Esophagus squamous epithelium (tissue), 5 donors: ENCODE measurements at regions not wholly inside any gene's neighbourhood (a gene's known extent, or its start where the extent isn't known, plus 50 kb on each side); places are given as distances from the start of the nearest gene placed in this dataset.

Experiments used
- DNase-seq: peaks from one replicate; lab custom pipeline; 2025; lab: John Stamatoyannopoulos, UW
- H3K27ac ChIP-seq, 4 donors: fragments of 200-600 bp; sonication (generic); one replicate each; pipeline ENCODE4 v1.5.1; 2016 to 2019; ENCODE audit warnings: mild to moderate bottlenecking in 1 of 4
- H3K27me3 ChIP-seq, 4 donors: fragments of 200-600 bp; sonication (generic); 1 replicate in 3 of 4; 2 replicates in 1 of 4; pipeline versions ENCODE4 v1.5.1 to v1.6.0; 2017 to 2021; ENCODE audit warnings: antibody characterized with exemption in 1 of 4
- H3K36me3 ChIP-seq, 3 donors: fragments of 200-600 bp; sonication (generic); one replicate each; pipeline ENCODE4 v1.5.1; 2016 to 2019
- H3K4me1 ChIP-seq, 3 donors: fragments of 200-600 bp; sonication (generic); one replicate each; pipeline ENCODE4 v1.5.1; 2017 to 2019
- H3K4me3 ChIP-seq, 4 donors: fragments of 200-600 bp; sonication (generic); 1 replicate in 3 of 4; 2 replicates in 1 of 4; pipeline ENCODE4 v1.5.1; 2016 to 2019; ENCODE audit warnings: mild to moderate bottlenecking in 2 of 4, moderate library complexity in 1 of 4
- H3K9me3 ChIP-seq, 3 donors: fragments of 200-600 bp; sonication (generic); one replicate each; pipeline ENCODE4 v1.5.1; 2016 to 2019
- POLR2A ChIP-seq, 4 donors: fragments of 450-650 bp; IDR thresholded peaks; one replicate each; pipeline ENCODE4 v1.6.1; 2017; ENCODE audit warnings: antibody characterized with exemption in 4 of 4, mild to moderate bottlenecking in 4 of 4, moderate library complexity in 3 of 4
- WGBS, 2 donors: methylation state at CpG; one replicate each; pipeline ENCODE4 v1.1.5; 2018; 5-methylcytosine and 5-hydroxymethylcytosine counted together
- intact Hi-C: fragments of 100-400 bp; cut with DNase I; formaldehyde crosslinking; loops from one replicate; pipeline ENCODE4 v1.15.0; 2022
- TF ChIP-seq, protein P1 (sequence below), 6 experiments: fragments of 450-650 bp in 4 of 6; fragments of 200-600 bp in 2 of 6; sonication (generic) in 2 of 6; IDR thresholded peaks; one replicate each; pipeline ENCODE4 v1.5.1; 2016 to 2019; ENCODE audit warnings: antibody characterized with exemption in 6 of 6, mild to moderate bottlenecking in 4 of 6, moderate library complexity in 4 of 6
- donor health status: DM: yes; HTN: yes; CAD: no.

- 87 to 89% methylated on average over 3 of the region's 3 CpGs for WGBS, 2 donors
- intact Hi-C loops: no loop called here
- no peak overlapping the region for H3K27ac ChIP-seq
These were observed 313.3 kb downstream of the SEC16B start for GRCh38 chr1:177656598-177656997.

GRCh38 chr1:177650947-177651346 lies 318.9 kb downstream of the SEC16B start:
- TF ChIP-seq, protein P1, sequence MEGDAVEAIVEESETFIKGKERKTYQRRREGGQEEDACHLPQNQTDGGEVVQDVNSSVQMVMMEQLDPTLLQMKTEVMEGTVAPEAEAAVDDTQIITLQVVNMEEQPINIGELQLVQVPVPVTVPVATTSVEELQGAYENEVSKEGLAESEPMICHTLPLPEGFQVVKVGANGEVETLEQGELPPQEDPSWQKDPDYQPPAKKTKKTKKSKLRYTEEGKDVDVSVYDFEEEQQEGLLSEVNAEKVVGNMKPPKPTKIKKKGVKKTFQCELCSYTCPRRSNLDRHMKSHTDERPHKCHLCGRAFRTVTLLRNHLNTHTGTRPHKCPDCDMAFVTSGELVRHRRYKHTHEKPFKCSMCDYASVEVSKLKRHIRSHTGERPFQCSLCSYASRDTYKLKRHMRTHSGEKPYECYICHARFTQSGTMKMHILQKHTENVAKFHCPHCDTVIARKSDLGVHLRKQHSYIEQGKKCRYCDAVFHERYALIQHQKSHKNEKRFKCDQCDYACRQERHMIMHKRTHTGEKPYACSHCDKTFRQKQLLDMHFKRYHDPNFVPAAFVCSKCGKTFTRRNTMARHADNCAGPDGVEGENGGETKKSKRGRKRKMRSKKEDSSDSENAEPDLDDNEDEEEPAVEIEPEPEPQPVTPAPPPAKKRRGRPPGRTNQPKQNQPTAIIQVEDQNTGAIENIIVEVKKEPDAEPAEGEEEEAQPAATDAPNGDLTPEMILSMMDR (IDR thresholded peaks at IDR 0.05): no peak
- no peak for TF ChIP-seq POLR2A (IDR thresholded peaks at IDR 0.05)
- 57 to 71% methylated on average over 3 of the region's 3 CpGs for WGBS, 2 donors
- H3K27ac ChIP-seq: no peak overlapping the region
- no peaks in the 10 kb centered on the region for H3K27me3 ChIP-seq
- no peak for DNase-seq
- H3K9me3 ChIP-seq: no peaks in the 10 kb centered on the region
- no peaks in the 10 kb centered on the region for H3K4me1 ChIP-seq
- no peaks in the 10 kb centered on the region for H3K36me3 ChIP-seq
- intact Hi-C loops: no loop called here
- no peak overlapping the region for H3K4me3 ChIP-seq

More at GRCh38 chr1:177656598-177656997, 313.3 kb downstream of the SEC16B start:
- Histone ChIP-seq H3K36me3 (no peaks in the 10 kb centered on the region), H3K27me3 (no peaks in the 10 kb centered on the region), H3K9me3 (no peaks in the 10 kb centered on the region), H3K4me1 (no peaks in the 10 kb centered on the region), H3K4me3 (no peak overlapping the region)
- TF ChIP-seq, protein P1 (IDR thresholded peaks at IDR 0.05): no peak
- TF ChIP-seq POLR2A (IDR thresholded peaks at IDR 0.05): no peak
- no peak for DNase-seq

GRCh38 chr1:177648731-177649265 lies 321.1 kb downstream of the SEC16B start:
- no peak for DNase-seq
- Histone ChIP-seq H3K36me3 (no peaks in the 10 kb centered on the region), H3K4me1 (no peaks in the 10 kb centered on the region), H3K4me3 (no peak overlapping the region), H3K27me3 (no peaks in the 10 kb centered on the region), H3K9me3 (no peaks in the 10 kb centered on the region), H3K27ac (no peak overlapping the region)
- 77 to 80% methylated on average over 6 of the region's 6 CpGs for WGBS, 2 donors
- intact Hi-C loops: no loop called here
- TF ChIP-seq POLR2A (IDR thresholded peaks at IDR 0.05): no peak
- TF ChIP-seq, protein P1 (IDR thresholded peaks at IDR 0.05): no peak

DNA sequence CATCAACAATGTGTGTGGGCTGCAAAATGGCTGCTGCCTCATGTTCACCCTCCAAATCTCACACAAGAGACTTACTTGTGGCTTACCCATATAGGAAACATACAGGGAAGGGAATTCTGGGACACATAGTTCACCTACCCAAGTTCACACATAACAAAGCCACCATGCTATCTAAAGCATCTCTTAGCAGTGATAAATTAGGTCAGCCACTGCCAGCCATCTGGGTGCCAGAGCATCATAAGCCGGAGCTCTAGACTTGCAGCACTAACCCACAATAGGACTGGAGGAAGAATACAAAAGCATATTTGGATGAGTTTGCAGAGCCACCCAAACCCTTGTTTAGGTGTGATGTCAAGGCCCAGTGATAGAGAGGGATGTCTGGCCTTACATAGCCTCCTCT lies 321.7 kb downstream of the SEC16B start:
- DNase-seq: no peak
- WGBS, 2 donors: 100% methylated on average over 1 of the region's 1 CpG

More for the DNA sequence above, 321.7 kb downstream of the SEC16B start:
- TF ChIP-seq POLR2A (IDR thresholded peaks at IDR 0.05): no peak
- TF ChIP-seq, protein P1 (IDR thresholded peaks at IDR 0.05): no peak
- intact Hi-C loops: no loop called here
- Histone ChIP-seq H3K36me3 (no peaks in the 10 kb centered on the region), H3K9me3 (no peaks in the 10 kb centered on the region), H3K4me3 (no peak overlapping the region), H3K27ac (no peak overlapping the region), H3K27me3 (no peaks in the 10 kb centered on the region), H3K4me1 (no peaks in the 10 kb centered on the region)
